Muscle layer of colon (tissue), 2 donors: ENCODE measurements at regions not wholly inside any gene's neighbourhood (a gene's known extent, or its start where the extent isn't known, plus 50 kb on each side); places are given as distances from the start of the nearest gene placed in this dataset.

Experiments used
- H3K27ac ChIP-seq: one replicate; pipeline ENCODE4 v1.7.0; 2013; ENCODE audit warnings: low read depth, mild to moderate bottlenecking, low read length, moderate library complexity
- H3K27me3 ChIP-seq, 2 donors: one replicate each; pipeline ENCODE4 v1.7.0; 2013; ENCODE audit warnings: low read length in 2 of 2, mild to moderate bottlenecking in 2 of 2; ENCODE audit not compliant: insufficient read depth in 2 of 2, control insufficient read depth in 1 of 2
- H3K36me3 ChIP-seq: one replicate; pipeline ENCODE4 v1.7.0; 2013; ENCODE audit warnings: mild to moderate bottlenecking, low read length; ENCODE audit not compliant: insufficient read depth
- H3K4me1 ChIP-seq: one replicate; pipeline ENCODE4 v1.7.0; 2013; ENCODE audit warnings: mild to moderate bottlenecking, low read length; ENCODE audit not compliant: insufficient read depth
- H3K4me3 ChIP-seq, 2 donors: one replicate each; pipeline ENCODE4 v1.7.0; 2013; ENCODE audit warnings: low read length in 2 of 2, low read depth in 1 of 2, mild to moderate bottlenecking in 1 of 2, moderate library complexity in 1 of 2
- H3K9ac ChIP-seq: one replicate; pipeline ENCODE4 v1.7.0; 2013; ENCODE audit warnings: low read length
- H3K9me3 ChIP-seq: one replicate; pipeline ENCODE4 v1.7.0; 2013; ENCODE audit warnings: mild to moderate bottlenecking, low read length
- donor health status: abdominal sarcoma.
- donor health status: Adenocarcinoma of cecum.

- Histone ChIP-seq H3K27me3 (no peaks in the 10 kb centered on the region), H3K27ac (no peak overlapping the region), H3K4me3 (no peak overlapping the region), H3K4me1 (peaks cover 12% of the 10 kb centered on the region), H3K9me3 (no peaks in the 10 kb centered on the region), H3K36me3 (no peaks in the 10 kb centered on the region), H3K9ac (no peak overlapping the region)
Observed at GRCh38 chr20:18971574-18971973, 158.0 kb downstream of the SCP2D1 start.

- Histone ChIP-seq H3K36me3 (no peaks in the 10 kb centered on the region), H3K27ac (no peak overlapping the region), H3K4me3 (no peak overlapping the region), H3K9ac (no peak overlapping the region), H3K9me3 (no peaks in the 10 kb centered on the region), H3K4me1 (peaks cover 12% of the 10 kb centered on the region), H3K27me3 (no peaks in the 10 kb centered on the region)
Observed at GRCh38 chr20:18972251-18972876, 158.8 kb downstream of the SCP2D1 start.

- H3K36me3 ChIP-seq = no peaks in the 10 kb centered on the region
- no peak overlapping the region for H3K4me3 ChIP-seq
- H3K9me3 ChIP-seq = no peaks in the 10 kb centered on the region
- no peaks in the 10 kb centered on the region for H3K27me3 ChIP-seq
- peaks cover 12% of the 10 kb centered on the region for H3K4me1 ChIP-seq
- H3K27ac ChIP-seq = no peak overlapping the region
- no peak overlapping the region for H3K9ac ChIP-seq
Observed at GRCh38 chr20:18973529-18974173, 160.1 kb downstream of the SCP2D1 start.

GRCh38 chr20:18974660-18975059, 161.1 kb downstream of the SCP2D1 start:
- no peak overlapping the region for H3K4me3 ChIP-seq
- H3K9me3 ChIP-seq = no peaks in the 10 kb centered on the region
- no peak overlapping the region for H3K9ac ChIP-seq
- peaks cover 12% of the 10 kb centered on the region for H3K4me1 ChIP-seq
- no peak overlapping the region for H3K27ac ChIP-seq
- H3K36me3 ChIP-seq = no peaks in the 10 kb centered on the region
- no peaks in the 10 kb centered on the region for H3K27me3 ChIP-seq

GRCh38 chr20:18977441-18977840, 163.9 kb downstream of the SCP2D1 start:
- Histone ChIP-seq H3K27ac (no peak overlapping the region), H3K4me3 (no peak overlapping the region), H3K9ac (no peak overlapping the region), H3K36me3 (no peaks in the 10 kb centered on the region), H3K27me3 (no peaks in the 10 kb centered on the region), H3K9me3 (no peaks in the 10 kb centered on the region), H3K4me1 (peaks cover 8% of the 10 kb centered on the region)

GRCh38 chr20:18978311-18978710, 164.7 kb downstream of the SCP2D1 start:
- H3K36me3 ChIP-seq = no peaks in the 10 kb centered on the region
- no peak overlapping the region for H3K4me3 ChIP-seq
- H3K9ac ChIP-seq = no peak overlapping the region
- H3K9me3 ChIP-seq = no peaks in the 10 kb centered on the region
- H3K27ac ChIP-seq = no peak overlapping the region
- H3K4me1 ChIP-seq = no peaks in the 10 kb centered on the region
- no peaks in the 10 kb centered on the region for H3K27me3 ChIP-seq

- Histone ChIP-seq H3K27me3 (no peaks in the 10 kb centered on the region), H3K4me3 (no peak overlapping the region), H3K9me3 (no peaks in the 10 kb centered on the region), H3K9ac (no peak overlapping the region), H3K36me3 (no peaks in the 10 kb centered on the region), H3K4me1 (no peaks in the 10 kb centered on the region), H3K27ac (no peak overlapping the region)
Observed at GRCh38 chr20:18979132-18979531, 165.5 kb downstream of the SCP2D1 start.

- H3K9me3 ChIP-seq = no peaks in the 10 kb centered on the region
- H3K36me3 ChIP-seq = no peaks in the 10 kb centered on the region
- no peaks in the 10 kb centered on the region for H3K27me3 ChIP-seq
- H3K27ac ChIP-seq = no peak overlapping the region
- no peak overlapping the region for H3K9ac ChIP-seq
- no peak overlapping the region for H3K4me3 ChIP-seq
- peaks cover 15% of the 10 kb centered on the region for H3K4me1 ChIP-seq
Observed at GRCh38 chr20:18981962-18982539, 168.5 kb downstream of the SCP2D1 start.

GRCh38 chr20:18983796-18984195, 170.2 kb downstream of the SCP2D1 start:
- H3K27ac ChIP-seq = no peak overlapping the region

GRCh38 chr20:18984238-18985200, 170.9 kb downstream of the SCP2D1 start:
- H3K9me3 ChIP-seq = no peaks in the 10 kb centered on the region
- H3K9ac ChIP-seq = no peak overlapping the region
- H3K27ac ChIP-seq = no peak overlapping the region

More at GRCh38 chr20:18983796-18984195, 170.2 kb downstream of the SCP2D1 start:
- Histone ChIP-seq H3K9ac (no peak overlapping the region), H3K4me3 (no peak overlapping the region), H3K9me3 (no peaks in the 10 kb centered on the region), H3K27me3 (no peaks in the 10 kb centered on the region), H3K36me3 (no peaks in the 10 kb centered on the region), H3K4me1 (peaks cover 21% of the 10 kb centered on the region)

GRCh38 chr20:18985551-18985950, 172.0 kb downstream of the SCP2D1 start:
- H3K4me1 ChIP-seq = peaks cover 33% of the 10 kb centered on the region
- no peaks in the 10 kb centered on the region for H3K27me3 ChIP-seq
- H3K36me3 ChIP-seq = no peaks in the 10 kb centered on the region
- no peak overlapping the region for H3K4me3 ChIP-seq
- no peak overlapping the region for H3K9ac ChIP-seq
- no peak overlapping the region for H3K27ac ChIP-seq
- H3K9me3 ChIP-seq = no peaks in the 10 kb centered on the region

More at GRCh38 chr20:18984238-18985200, 170.9 kb downstream of the SCP2D1 start:
- peaks cover 24% of the 10 kb centered on the region for H3K4me1 ChIP-seq
- H3K36me3 ChIP-seq = no peaks in the 10 kb centered on the region
- no peak overlapping the region for H3K4me3 ChIP-seq
- no peaks in the 10 kb centered on the region for H3K27me3 ChIP-seq
